ENCODE measurements at regions not wholly inside any gene's neighbourhood (a gene's known extent, or its start where the extent isn't known, plus 50 kb on each side); places are given as distances from the start of the nearest gene placed in this dataset.

DNA sequence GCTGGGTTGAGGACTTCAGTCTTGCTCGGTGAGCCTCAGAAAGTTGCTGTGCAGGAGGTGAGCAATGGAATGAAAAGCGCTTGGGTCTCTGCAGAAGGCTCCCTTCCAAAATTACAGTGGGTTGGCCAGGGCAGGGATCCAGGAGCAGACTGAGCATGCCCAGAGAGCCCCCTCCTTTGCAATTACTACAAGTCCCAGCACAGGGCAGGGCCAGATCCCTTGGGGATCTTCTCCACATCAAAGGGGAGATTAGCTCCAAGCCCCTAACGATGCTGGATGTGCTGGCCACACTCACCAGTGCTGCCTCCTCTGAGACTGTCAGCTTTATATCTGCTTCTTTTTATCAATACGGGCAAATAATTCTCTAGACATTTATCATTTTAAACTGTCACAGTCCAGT, 337.5 kb downstream of the RPS24 start:
- H3K27ac Mint-ChIP-seq = no peak overlapping the region
- H3K9me3 Mint-ChIP-seq = no peaks in the 10 kb centered on the region
- no peak overlapping the region for H3K4me3 Mint-ChIP-seq
- no peaks in the 10 kb centered on the region for H3K36me3 Mint-ChIP-seq (ENCODE audit: low read depth)
- intact Hi-C loops (cut with micrococcal nuclease) = no loop called here
- no peak for DNase-seq
- H3K4me1 Mint-ChIP-seq = no peaks in the 10 kb centered on the region
- H3K27me3 Mint-ChIP-seq = peaks cover 4% of the 10 kb centered on the region

DNA sequence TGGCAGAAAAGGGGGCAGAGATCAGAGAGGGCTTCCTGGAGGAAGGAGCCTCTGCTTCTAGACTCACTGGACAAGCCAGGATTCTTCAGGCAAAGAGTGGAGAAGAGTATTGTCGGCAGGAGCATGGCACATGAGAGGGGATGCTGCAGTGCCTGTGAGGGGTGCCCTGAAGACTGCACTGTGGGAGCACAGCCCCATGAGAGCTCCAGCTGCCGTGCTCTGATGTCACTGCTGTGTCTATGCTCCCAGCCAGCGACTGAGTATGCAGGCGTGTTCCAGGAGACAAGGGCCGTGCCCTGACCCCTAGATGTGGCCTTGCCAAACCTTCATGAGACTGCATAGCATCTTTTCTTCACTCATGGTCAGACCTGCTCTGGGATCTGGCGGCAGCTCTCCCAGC, 339.1 kb downstream of the RPS24 start:
- H3K4me1 Mint-ChIP-seq = no peaks in the 10 kb centered on the region
- intact Hi-C loops (cut with micrococcal nuclease) = no loop called here

DNA sequence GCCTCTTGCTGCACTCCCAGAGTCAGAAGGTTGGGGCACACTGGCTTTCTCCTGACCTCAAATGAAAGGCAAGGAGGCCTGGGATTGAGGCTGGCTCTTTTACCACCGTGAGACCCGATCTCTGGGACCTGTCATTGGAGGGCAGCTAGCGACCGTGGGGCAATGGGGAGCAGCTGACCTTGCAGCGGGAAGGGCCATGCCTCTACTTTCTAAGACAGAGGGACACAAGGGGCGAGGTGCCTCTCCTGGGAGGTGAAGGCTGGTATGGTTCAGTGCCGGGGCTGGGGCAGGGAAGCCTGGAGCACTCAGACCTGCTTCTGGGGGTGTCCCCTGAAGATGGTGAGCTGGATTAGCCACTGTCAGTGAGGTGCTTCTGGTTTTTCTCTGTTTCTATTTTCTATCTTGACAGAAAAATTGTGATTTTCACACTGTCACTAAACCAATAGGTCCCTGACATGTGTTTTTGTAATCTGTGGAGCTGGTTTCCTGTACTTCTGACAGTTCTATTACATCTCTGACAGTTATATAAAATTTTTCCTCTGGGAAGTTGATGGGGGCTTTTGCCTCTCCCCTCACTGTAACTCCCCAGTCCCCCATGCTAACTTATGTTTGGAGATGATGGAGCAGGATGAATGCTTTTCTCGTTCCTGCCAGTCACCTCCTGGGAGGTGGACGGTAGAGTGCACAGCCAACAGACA, 340.8 kb downstream of the RPS24 start:
- no peak overlapping the region for H3K27ac Mint-ChIP-seq
- no peak for DNase-seq
- H3K36me3 Mint-ChIP-seq (ENCODE audit: low read depth) = no peaks in the 10 kb centered on the region
- no peak overlapping the region for H3K4me3 Mint-ChIP-seq
- H3K4me1 Mint-ChIP-seq = no peaks in the 10 kb centered on the region
- no peaks in the 10 kb centered on the region for H3K9me3 Mint-ChIP-seq
- intact Hi-C loops (cut with micrococcal nuclease) = no loop called here
- H3K27me3 Mint-ChIP-seq = peaks cover 4% of the 10 kb centered on the region

More for the DNA sequence above, 339.1 kb downstream of the RPS24 start:
- no peak for DNase-seq
- no peaks in the 10 kb centered on the region for H3K9me3 Mint-ChIP-seq
- H3K36me3 Mint-ChIP-seq (ENCODE audit: low read depth) = no peaks in the 10 kb centered on the region
- H3K27me3 Mint-ChIP-seq = peaks cover 4% of the 10 kb centered on the region
- no peak overlapping the region for H3K27ac Mint-ChIP-seq
- no peak overlapping the region for H3K4me3 Mint-ChIP-seq

DNA sequence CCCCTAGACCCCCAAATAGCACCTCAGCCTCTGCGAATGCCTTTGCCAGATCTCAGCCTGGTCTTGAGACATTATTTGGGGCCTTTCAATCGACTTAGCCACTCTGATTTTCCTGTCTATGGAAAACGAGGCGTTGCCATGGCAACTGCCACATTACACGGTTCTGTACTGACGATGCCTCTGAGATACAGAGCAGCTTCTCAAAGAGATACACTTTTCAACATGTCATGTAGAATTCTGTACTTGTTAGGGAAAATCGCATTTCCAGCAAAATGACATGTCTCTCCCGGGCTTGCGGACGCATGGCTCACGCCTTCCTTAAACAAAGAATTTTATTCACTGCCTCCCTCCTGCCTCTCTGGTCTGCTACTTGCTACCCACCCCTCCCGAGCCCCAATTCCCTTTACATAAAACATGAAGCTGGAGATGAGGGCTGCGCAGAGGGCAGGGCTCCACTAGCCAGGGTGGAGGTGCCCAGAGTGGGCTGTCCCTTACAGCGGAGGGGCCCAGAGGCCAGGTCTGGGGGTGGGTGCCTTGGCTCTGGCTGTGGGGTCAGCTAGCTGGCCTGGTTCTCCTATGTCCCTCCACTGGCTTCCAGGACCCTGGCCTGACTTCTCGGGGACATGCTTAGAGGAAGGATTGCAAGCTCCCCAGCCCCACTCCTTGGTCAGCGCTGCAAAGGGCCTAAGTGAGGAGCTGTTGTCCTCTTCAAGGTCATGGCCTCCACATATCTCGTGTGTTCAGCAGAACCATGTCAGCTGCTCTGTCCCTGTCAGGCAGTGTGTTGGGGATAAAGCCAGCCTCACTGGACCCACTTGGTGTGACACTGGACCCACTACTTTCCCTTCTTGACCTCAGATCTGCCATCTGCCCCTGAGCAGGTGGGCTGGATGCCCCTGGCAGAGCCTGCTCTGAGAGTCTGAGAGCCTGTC, 342.5 kb downstream of the RPS24 start:
- H3K27me3 Mint-ChIP-seq = no peaks in the 10 kb centered on the region
- no peaks in the 10 kb centered on the region for H3K4me1 Mint-ChIP-seq
- intact Hi-C loops (cut with micrococcal nuclease) = no loop called here
- H3K27ac Mint-ChIP-seq = no peak overlapping the region
- no peak overlapping the region for H3K4me3 Mint-ChIP-seq
- H3K9me3 Mint-ChIP-seq = no peaks in the 10 kb centered on the region
- no peak for DNase-seq
- H3K36me3 Mint-ChIP-seq (ENCODE audit: low read depth) = no peaks in the 10 kb centered on the region

DNA sequence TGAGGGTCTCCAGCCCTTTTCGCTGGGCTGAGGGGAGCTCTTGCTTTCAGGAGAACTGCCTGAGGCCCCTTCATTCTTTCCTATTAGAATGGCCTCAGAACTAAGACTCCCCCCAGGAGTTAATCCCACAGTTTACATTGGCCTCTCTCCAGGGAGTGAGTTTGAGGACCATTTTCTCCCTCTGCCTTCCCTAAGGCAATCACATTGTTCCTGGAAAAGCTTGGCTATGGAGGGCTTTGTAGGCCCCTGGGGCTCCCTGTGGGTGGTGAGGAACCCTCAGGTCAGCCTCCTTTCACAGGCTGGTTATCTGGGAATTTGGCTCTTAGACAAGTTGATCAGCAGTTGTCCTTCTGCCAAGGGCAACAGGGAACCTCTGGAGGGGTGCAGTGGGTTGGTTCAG, 343.7 kb downstream of the RPS24 start:
- Mint-ChIP-seq H3K4me1 (no peaks in the 10 kb centered on the region), H3K9me3 (no peaks in the 10 kb centered on the region), H3K4me3 (no peak overlapping the region), H3K27me3 (peaks cover 3% of the 10 kb centered on the region), H3K36me3 (ENCODE audit: low read depth) (no peaks in the 10 kb centered on the region), H3K27ac (no peak overlapping the region)
- no peak for DNase-seq
- intact Hi-C loops (cut with micrococcal nuclease) = no loop called here

DNA sequence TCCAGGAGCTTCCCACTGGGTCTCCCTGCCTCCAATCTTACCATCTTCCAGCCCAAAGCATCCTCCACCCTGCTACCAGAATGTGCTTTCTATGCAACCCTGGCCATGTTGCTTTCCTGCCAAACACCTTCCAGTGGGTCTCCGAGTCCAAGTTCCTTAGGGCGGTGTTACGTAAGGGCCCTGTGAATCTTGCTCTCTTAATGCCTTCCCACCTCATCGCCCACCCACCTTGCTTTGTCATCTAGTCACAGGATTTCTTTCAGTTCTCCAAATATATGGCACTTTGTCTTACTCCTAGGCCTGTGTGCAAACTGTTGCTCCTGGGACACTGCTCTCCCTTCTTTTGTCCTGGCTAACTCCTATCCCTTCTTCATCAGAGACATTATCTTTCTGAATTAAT, 344.5 kb downstream of the RPS24 start:
- intact Hi-C loops (cut with micrococcal nuclease) = no loop called here
- no peak overlapping the region for H3K4me3 Mint-ChIP-seq

DNA sequence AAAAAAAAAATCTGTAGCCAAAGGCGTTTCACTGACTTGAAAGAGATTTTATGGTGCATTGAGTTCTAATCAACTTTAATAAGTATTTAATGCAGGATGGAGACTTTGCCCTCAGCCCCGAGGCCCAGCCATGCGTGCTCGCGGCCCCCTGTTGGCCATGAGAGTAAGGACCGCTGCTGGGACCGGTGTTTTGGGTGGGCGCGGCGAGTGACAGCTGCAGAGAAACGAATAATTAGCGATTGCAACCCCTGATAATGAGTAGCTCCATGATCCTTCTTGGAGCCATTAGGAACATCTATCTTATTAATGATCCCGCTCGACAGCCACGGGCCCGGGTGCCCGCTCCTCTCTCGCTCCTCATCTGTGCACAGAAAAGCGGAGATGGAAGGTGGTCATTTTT, 347.4 kb downstream of the RPS24 start:
- Mint-ChIP-seq H3K9me3 (no peaks in the 10 kb centered on the region), H3K27me3 (peaks cover 3% of the 10 kb centered on the region), H3K36me3 (ENCODE audit: low read depth) (no peaks in the 10 kb centered on the region), H3K4me1 (no peaks in the 10 kb centered on the region), H3K4me3 (no peak overlapping the region), H3K27ac (no peak overlapping the region)
- intact Hi-C loops (cut with micrococcal nuclease) = no loop called here
- no peak for DNase-seq

More for the DNA sequence above, 344.5 kb downstream of the RPS24 start:
- H3K27ac Mint-ChIP-seq = no peak overlapping the region
- H3K4me1 Mint-ChIP-seq = no peaks in the 10 kb centered on the region
- H3K9me3 Mint-ChIP-seq = no peaks in the 10 kb centered on the region
- H3K36me3 Mint-ChIP-seq (ENCODE audit: low read depth) = no peaks in the 10 kb centered on the region
- no peak for DNase-seq
- peaks cover 3% of the 10 kb centered on the region for H3K27me3 Mint-ChIP-seq

DNA sequence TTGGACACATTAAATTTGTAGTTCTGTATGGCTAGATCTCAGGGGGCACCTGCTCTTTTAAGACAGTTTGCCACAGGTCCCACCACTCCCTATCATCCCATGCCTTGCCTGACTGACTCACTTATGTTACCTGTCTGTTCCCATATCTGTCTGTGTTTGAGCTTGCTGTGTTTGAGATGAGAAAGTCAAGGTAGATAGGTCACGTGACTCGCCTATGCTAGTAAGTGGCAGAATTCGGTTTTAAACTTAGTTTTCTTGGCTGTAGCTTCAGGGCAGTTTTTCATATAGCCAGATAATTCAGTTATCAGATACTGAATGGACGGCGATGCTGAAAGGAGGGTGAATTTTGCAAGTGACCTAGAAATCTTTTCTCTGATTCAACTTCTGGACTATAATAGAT, 348.4 kb downstream of the RPS24 start:
- Mint-ChIP-seq H3K4me3 (no peak overlapping the region), H3K36me3 (ENCODE audit: low read depth) (no peaks in the 10 kb centered on the region), H3K27me3 (peaks cover 3% of the 10 kb centered on the region), H3K27ac (no peak overlapping the region), H3K4me1 (no peaks in the 10 kb centered on the region), H3K9me3 (no peaks in the 10 kb centered on the region)
- DNase-seq = no peak
- intact Hi-C loops (cut with micrococcal nuclease) = no loop called here

DNA sequence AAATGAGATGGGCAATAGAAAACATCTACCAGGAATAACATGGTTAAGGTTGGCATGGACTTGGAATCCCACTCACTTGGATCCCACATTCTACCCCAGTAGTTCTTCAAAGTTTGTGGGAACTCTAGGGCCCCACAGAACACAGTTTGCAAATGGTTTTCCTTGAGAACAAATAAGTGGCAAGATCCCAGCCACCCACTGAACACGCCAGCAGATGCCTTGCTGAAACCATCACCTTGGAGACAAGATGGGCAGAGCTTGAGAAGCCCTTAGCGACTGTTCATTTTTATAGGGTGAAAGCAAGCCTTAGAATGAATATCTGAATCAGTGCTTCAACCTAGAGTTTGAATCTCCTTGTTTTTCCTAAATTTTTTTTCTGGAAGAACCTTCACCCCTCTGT, 349.1 kb downstream of the RPS24 start:
- H3K4me3 Mint-ChIP-seq = no peak overlapping the region
- H3K9me3 Mint-ChIP-seq = no peaks in the 10 kb centered on the region
- no peaks in the 10 kb centered on the region for H3K4me1 Mint-ChIP-seq
- intact Hi-C loops (cut with micrococcal nuclease) = no loop called here
- H3K27me3 Mint-ChIP-seq = peaks cover 3% of the 10 kb centered on the region
- no peak overlapping the region for H3K27ac Mint-ChIP-seq
- H3K36me3 Mint-ChIP-seq (ENCODE audit: low read depth) = no peaks in the 10 kb centered on the region
- DNase-seq = no peak

DNA sequence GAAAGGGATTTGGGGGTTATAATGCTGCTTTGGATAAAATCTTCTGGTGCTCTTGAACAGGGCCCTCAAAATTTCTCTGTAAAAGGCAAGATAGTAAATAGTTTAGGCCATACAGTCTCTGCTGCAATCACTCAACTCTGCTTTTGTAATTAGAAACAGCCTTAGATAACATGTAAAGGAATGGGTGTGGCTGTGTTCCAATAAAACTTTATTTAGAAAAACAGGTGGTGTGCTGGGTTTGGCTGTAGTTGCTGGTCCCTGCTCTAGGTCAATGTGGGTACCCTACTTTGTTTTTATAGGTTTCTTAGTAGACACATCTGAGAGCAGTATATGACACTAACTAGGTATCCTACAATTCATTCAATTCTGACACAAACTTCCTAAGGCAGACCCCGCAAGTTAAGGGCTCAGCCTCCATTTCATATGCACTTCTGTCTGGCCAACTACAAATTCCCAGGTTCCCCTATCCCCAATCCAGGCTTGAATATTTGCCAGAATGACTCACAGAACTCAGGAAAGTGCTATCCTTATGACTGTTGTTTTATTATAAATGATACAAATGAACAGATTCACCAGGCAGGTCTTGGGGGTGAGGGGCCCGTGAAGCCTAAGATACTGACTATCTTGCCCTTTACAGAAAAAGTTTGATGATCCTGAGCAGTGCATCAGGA, 349.9 kb downstream of the RPS24 start:
- Mint-ChIP-seq H3K9me3 (no peaks in the 10 kb centered on the region), H3K4me3 (no peak overlapping the region), H3K27me3 (peaks cover 3% of the 10 kb centered on the region), H3K27ac (no peak overlapping the region), H3K4me1 (no peaks in the 10 kb centered on the region), H3K36me3 (ENCODE audit: low read depth) (no peaks in the 10 kb centered on the region)
- no peak for DNase-seq
- intact Hi-C loops (cut with micrococcal nuclease) = no loop called here

DNA sequence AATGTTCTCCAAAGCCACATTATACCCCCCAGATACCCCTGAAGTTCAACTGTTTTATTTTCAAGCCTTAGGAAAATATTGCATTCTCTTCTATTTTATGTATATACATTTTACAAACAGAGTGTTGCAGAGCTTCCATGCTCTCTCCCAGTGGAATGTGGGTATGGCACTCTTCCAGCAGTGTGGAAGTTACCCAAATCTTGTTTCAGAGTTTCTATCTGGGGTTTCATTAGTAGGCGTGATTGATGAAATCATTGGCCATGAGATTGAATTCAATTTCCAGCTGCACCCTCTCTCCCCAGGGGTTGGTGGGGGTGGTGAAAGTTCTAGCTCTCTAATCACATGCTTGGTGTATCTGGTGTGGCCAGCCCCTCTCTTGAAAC, 350.4 kb downstream of the RPS24 start:
- no peaks in the 10 kb centered on the region for H3K9me3 Mint-ChIP-seq
- no peak overlapping the region for H3K4me3 Mint-ChIP-seq
- no peaks in the 10 kb centered on the region for H3K4me1 Mint-ChIP-seq
- no peak for DNase-seq
- no peaks in the 10 kb centered on the region for H3K36me3 Mint-ChIP-seq (ENCODE audit: low read depth)
- no peak overlapping the region for H3K27ac Mint-ChIP-seq
- H3K27me3 Mint-ChIP-seq = peaks cover 3% of the 10 kb centered on the region
- intact Hi-C loops (cut with micrococcal nuclease) = no loop called here

DNA sequence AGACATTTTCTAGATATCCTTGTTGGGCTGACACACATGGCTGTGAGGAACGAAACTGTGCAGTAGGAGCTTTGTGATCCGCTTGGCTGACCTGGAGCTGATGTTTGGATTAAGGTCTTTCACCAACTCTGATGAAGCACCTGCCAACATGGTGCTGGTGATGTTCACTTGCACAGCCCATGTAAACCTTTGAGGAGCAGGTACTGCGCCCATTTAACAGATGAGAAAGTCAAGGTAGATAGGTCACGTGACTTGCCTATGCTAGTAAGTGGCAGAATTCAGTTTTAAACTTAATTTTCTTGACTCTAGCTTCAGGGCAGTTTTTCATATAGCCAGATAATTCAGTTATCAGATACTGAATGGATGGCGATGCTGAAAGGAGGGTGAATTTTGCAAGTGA, 351.9 kb downstream of the RPS24 start:
- Mint-ChIP-seq H3K27ac (no peak overlapping the region), H3K36me3 (ENCODE audit: low read depth) (no peaks in the 10 kb centered on the region), H3K9me3 (no peaks in the 10 kb centered on the region), H3K4me1 (no peaks in the 10 kb centered on the region), H3K4me3 (no peak overlapping the region), H3K27me3 (peaks cover 3% of the 10 kb centered on the region)
- no peak for DNase-seq
- intact Hi-C loops (cut with micrococcal nuclease) = no loop called here

DNA sequence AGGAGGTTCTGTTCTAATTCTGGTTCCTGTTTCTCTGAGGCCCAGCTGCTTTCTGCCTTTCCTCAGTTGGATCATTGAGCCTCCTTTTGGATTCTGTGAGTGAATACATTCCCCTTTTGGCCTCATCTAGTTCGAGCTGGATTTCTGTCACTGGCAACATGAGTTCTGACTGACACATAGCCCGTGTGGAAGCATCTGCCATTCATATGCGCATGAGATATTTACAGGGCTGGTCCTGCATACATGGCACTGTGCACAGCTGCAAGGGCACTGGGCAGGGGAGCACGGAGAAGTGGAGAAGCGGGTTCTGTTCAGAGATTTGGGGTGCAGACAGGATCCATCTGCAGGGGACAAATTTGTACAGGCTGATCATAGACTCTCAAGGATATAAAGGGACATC, 352.8 kb downstream of the RPS24 start:
- H3K27ac Mint-ChIP-seq = no peak overlapping the region
- no peak for DNase-seq
- H3K4me1 Mint-ChIP-seq = no peaks in the 10 kb centered on the region
- H3K36me3 Mint-ChIP-seq (ENCODE audit: low read depth) = no peaks in the 10 kb centered on the region
- H3K9me3 Mint-ChIP-seq = no peaks in the 10 kb centered on the region
- intact Hi-C loops (cut with micrococcal nuclease) = no loop called here
- H3K4me3 Mint-ChIP-seq = no peak overlapping the region
- peaks cover 3% of the 10 kb centered on the region for H3K27me3 Mint-ChIP-seq

DNA sequence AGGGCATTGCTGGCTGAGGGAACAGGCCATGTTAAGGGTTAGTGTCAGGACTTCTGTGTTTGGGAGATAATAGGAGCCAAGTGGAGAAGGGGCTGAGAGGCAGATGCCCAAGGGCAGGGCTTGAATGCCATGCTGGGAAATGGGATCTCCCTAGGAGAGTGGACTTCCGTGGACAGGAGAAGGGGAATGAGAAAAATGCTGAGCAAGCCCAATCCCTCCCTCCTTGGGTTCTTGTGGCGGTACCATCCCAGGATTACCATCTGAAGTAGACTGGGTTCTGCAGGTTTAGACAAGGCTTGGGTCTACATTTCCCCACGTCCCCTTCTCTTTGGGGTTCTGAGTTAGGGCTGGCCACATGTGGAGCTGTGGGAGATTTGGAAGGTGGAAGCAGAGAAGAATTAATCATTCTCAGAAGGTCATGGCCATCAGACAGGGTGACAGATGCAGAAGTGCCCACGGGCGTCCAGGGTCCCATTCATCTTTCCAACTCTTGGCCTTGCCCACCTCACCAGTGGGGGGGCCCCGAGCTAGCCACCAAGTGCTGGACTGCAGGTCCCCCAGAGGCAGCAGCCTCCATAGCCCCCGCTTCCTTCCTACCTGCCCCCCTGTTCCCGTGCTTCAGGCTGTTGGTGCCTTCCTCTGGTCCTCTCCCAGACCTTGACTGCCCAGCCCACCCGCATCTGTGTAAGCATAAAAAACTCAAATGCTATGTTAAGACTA, 354.8 kb downstream of the RPS24 start:
- Mint-ChIP-seq H3K27ac (no peak overlapping the region), H3K4me1 (no peaks in the 10 kb centered on the region), H3K4me3 (no peak overlapping the region), H3K36me3 (ENCODE audit: low read depth) (no peaks in the 10 kb centered on the region), H3K27me3 (no peaks in the 10 kb centered on the region), H3K9me3 (no peaks in the 10 kb centered on the region)
- DNase-seq = no peak
- intact Hi-C loops (cut with micrococcal nuclease) = no loop called here

Measured in activated CD4-positive, alpha-beta T cell treated with anti-CD3 and anti-CD28 coated beads, Interleukin-2, amount 10 ng/mL, durations not matched to agents 24 days and 14 days (primary cell).